ENCODE measurements at regions not wholly inside any gene's neighbourhood (a gene's known extent, or its start where the extent isn't known, plus 50 kb on each side); places are given as distances from the start of the nearest gene placed in this dataset.

- Histone ChIP-seq H3K4me3 (ENCODE audit: low read depth, low read length) (no peak overlapping the region), H3K27ac (no peak overlapping the region), H3K36me3 (replicated peaks) (no peaks in the 10 kb centered on the region), H3K27me3 (replicated peaks) (no peaks in the 10 kb centered on the region)
- in situ Hi-C loops (cut with HindIII; ENCODE audit: low pct_ligation_motif_present, low sequenced_read_pairs): no loop called here
- no peak for DNase-seq
- TF ChIP-seq, protein P1, sequence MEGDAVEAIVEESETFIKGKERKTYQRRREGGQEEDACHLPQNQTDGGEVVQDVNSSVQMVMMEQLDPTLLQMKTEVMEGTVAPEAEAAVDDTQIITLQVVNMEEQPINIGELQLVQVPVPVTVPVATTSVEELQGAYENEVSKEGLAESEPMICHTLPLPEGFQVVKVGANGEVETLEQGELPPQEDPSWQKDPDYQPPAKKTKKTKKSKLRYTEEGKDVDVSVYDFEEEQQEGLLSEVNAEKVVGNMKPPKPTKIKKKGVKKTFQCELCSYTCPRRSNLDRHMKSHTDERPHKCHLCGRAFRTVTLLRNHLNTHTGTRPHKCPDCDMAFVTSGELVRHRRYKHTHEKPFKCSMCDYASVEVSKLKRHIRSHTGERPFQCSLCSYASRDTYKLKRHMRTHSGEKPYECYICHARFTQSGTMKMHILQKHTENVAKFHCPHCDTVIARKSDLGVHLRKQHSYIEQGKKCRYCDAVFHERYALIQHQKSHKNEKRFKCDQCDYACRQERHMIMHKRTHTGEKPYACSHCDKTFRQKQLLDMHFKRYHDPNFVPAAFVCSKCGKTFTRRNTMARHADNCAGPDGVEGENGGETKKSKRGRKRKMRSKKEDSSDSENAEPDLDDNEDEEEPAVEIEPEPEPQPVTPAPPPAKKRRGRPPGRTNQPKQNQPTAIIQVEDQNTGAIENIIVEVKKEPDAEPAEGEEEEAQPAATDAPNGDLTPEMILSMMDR (IDR thresholded peaks at IDR 0.05; ENCODE audit: low read depth, low read length, missing control alignments): no peak
Observed at GRCh38 chr2:107148496-107148895, 262.5 kb upstream of the ST6GAL2 start.

GRCh38 chr2:107160640-107161239 lies 274.8 kb upstream of the ST6GAL2 start:
- no peak for DNase-seq
- Histone ChIP-seq H3K27me3 (replicated peaks) (no peaks in the 10 kb centered on the region), H3K36me3 (replicated peaks) (no peaks in the 10 kb centered on the region), H3K27ac (no peak overlapping the region), H3K4me3 (ENCODE audit: low read depth, low read length) (no peak overlapping the region)
- in situ Hi-C loops (cut with HindIII; ENCODE audit: low pct_ligation_motif_present, low sequenced_read_pairs): no loop called here
- TF ChIP-seq, protein P1 (IDR thresholded peaks at IDR 0.05; ENCODE audit: low read depth, low read length, missing control alignments): no peak

DNA sequence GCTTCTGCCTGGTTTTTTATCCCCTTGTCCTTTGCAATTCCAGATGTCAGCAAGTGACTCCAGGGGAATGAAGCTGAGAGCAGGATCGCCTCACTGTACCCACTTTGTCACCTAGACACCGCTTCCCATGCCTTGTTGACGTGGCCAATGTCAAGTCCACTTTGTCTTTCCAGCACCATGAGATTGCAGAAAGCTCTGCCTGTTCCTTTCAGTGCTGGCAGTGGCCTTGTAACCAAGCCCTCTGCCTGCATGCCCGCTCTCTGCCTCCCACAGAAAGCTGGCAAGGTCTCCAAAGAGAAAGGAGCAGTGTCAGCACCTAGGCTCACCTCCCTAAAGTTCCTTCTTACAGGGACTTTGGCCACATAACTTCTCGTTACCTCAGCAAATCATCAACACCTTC lies 282.2 kb upstream of the ST6GAL2 start:
- Histone ChIP-seq H3K27me3 (replicated peaks) (no peaks in the 10 kb centered on the region), H3K36me3 (replicated peaks) (no peaks in the 10 kb centered on the region), H3K4me3 (ENCODE audit: low read depth, low read length) (no peak overlapping the region), H3K27ac (no peak overlapping the region)
- no peak for DNase-seq
- TF ChIP-seq, protein P1 (IDR thresholded peaks at IDR 0.05; ENCODE audit: low read depth, low read length, missing control alignments): no peak
- in situ Hi-C loops (cut with HindIII; ENCODE audit: low pct_ligation_motif_present, low sequenced_read_pairs): no loop called here

DNA sequence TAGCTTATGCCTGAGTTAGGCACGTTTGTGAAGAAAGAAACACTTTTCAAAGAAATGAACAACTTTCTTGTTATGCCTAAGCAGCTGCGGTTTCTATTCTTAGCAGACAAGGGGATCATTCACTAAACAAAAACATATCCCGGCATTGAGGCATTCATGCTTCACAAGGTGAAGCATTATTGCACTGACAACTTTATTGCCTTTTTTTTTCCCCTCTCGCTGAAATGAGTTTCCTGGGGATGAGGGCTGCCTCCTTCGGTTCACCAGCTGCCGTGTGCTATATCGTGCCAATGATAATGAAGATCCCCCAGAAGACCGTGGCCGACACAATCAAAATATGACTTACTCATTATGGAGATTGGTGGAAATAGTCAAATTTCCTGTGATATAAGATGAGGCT lies 288.2 kb upstream of the ST6GAL2 start:
- Histone ChIP-seq H3K27ac (no peak overlapping the region), H3K4me3 (ENCODE audit: low read depth, low read length) (no peak overlapping the region), H3K36me3 (replicated peaks) (no peaks in the 10 kb centered on the region), H3K27me3 (replicated peaks) (no peaks in the 10 kb centered on the region)
- TF ChIP-seq, protein P1 (IDR thresholded peaks at IDR 0.05; ENCODE audit: low read depth, low read length, missing control alignments): no peak
- no peak for DNase-seq
- in situ Hi-C loops (cut with HindIII; ENCODE audit: low pct_ligation_motif_present, low sequenced_read_pairs): no loop called here

DNA sequence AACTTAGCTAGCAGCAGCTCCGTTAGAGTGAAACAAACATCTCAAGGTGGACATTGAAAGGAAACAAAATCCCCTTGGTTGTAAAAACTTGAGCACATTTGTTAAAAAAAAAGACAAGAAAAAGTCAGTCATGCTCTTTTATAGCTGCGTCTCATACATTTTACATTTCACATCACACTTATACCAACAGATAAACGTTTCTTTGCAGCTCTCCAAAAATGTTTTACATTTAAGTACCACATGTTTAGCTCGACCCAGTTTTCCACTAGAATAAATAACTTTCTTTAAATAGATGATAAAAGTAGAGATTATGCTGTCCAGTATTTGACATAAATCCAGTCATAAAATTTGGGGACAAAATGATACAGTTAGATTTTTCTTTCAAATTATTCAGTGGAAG lies 297.0 kb upstream of the ST6GAL2 start:
- no peaks in the 10 kb centered on the region for H3K36me3 ChIP-seq (replicated peaks)
- H3K27ac ChIP-seq: no peak overlapping the region
- H3K4me3 ChIP-seq (ENCODE audit: low read depth, low read length): no peak overlapping the region
- in situ Hi-C loops (cut with HindIII; ENCODE audit: low pct_ligation_motif_present, low sequenced_read_pairs): no loop called here
- H3K27me3 ChIP-seq (replicated peaks): no peaks in the 10 kb centered on the region
- TF ChIP-seq, protein P1 (IDR thresholded peaks at IDR 0.05; ENCODE audit: low read depth, low read length, missing control alignments): no peak
- DNase-seq: no peak

- in situ Hi-C loops (cut with HindIII; ENCODE audit: low pct_ligation_motif_present, low sequenced_read_pairs): no loop called here
- no peak for DNase-seq
- Histone ChIP-seq H3K36me3 (replicated peaks) (no peaks in the 10 kb centered on the region), H3K4me3 (ENCODE audit: low read depth, low read length) (no peak overlapping the region), H3K27me3 (replicated peaks) (no peaks in the 10 kb centered on the region), H3K27ac (no peak overlapping the region)
- TF ChIP-seq, protein P1 (IDR thresholded peaks at IDR 0.05; ENCODE audit: low read depth, low read length, missing control alignments): no peak
Observed at GRCh38 chr2:107187870-107188269, 301.9 kb upstream of the ST6GAL2 start.

All from brain microvascular endothelial cell (primary cell).